ENCODE measurements at regions not wholly inside any gene's neighbourhood (a gene's known extent, or its start where the extent isn't known, plus 50 kb on each side); places are given as distances from the start of the nearest gene placed in this dataset.

DNA sequence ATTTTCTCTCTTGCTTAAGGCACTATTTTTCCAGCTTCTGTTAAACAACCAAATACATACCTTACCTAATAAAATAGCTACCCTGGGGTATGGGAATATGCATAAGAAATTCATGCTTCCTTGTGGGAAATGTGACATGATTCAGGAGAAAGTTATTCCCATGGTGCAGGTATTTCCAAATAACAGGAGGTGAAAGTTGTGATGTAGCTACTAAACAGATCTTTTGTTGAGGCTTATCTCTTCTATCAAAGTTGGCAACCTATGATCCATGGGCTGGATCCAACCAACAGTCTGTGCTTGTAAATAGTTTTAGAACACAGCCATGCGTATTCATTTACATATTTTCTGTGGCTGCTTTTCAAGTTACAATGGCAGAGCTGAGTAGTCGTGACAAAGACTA is 177.8 kb upstream of the NBEA start:
- TF ChIP-seq POLR2A (IDR thresholded peaks at IDR 0.05; ENCODE audit: low read depth, low read length) (no peak), POLR2AphosphoS5 (IDR thresholded peaks at IDR 0.05; ENCODE audit: low read depth, low read length) (no peak)
